Peyer's patch (tissue), 4 donors: ENCODE measurements at regions not wholly inside any gene's neighbourhood (a gene's known extent, or its start where the extent isn't known, plus 50 kb on each side); places are given as distances from the start of the nearest gene placed in this dataset.

Experiments used
- DNase-seq, 3 donors: peaks; one replicate each; pipeline ENCODE4 v3.0.0-alpha.2; 2017 to 2019
- H3K27ac ChIP-seq, 4 donors: fragments of 200-600 bp; sonication (generic); one replicate each; pipeline ENCODE4 v1.5.1; 2016 to 2019
- H3K27me3 ChIP-seq, 2 donors: fragments of 200-600 bp; sonication (generic); one replicate each; pipeline ENCODE4 v1.5.1; 2019
- H3K36me3 ChIP-seq, 3 donors: fragments of 200-600 bp; sonication (generic); one replicate each; pipeline ENCODE4 v1.5.1; 2016 to 2019
- H3K4me1 ChIP-seq, 4 donors: fragments of 200-600 bp; sonication (generic); one replicate each; pipeline ENCODE4 v1.5.1; 2016 to 2019
- H3K4me3 ChIP-seq, 4 donors: fragments of 200-600 bp; sonication (generic); 1 replicate in 3 of 4; 2 replicates in 1 of 4; pipeline ENCODE4 v1.5.1; 2016 to 2019; ENCODE audit warnings: mild to moderate bottlenecking in 1 of 4
- H3K9me3 ChIP-seq, 4 donors: fragments of 200-600 bp; sonication (generic); one replicate each; pipeline ENCODE4 v1.5.1; 2016 to 2019; ENCODE audit warnings: mild to moderate bottlenecking in 1 of 4
- CTCF ChIP-seq, 6 experiments: fragments of 450-650 bp in 4 of 6; fragments of 200-600 bp in 2 of 6; sonication (generic) in 1 of 6; IDR thresholded peaks; one replicate each; pipeline ENCODE4 v1.5.1; 2017 to 2019; ENCODE audit warnings: antibody characterized with exemption in 6 of 6, mild to moderate bottlenecking in 3 of 6, moderate library complexity in 1 of 6
- POLR2A ChIP-seq, 2 donors: fragments of 450-650 bp; IDR thresholded peaks; one replicate each; pipeline ENCODE4 v1.5.1; 2017; ENCODE audit warnings: antibody characterized with exemption in 2 of 2, mild to moderate bottlenecking in 2 of 2, moderate library complexity in 2 of 2

GRCh38 chr9:109558718-109559151, 60.6 kb upstream of the PTPN3 start:
- no peak overlapping the region for H3K4me3 ChIP-seq
- no peaks in the 10 kb centered on the region for H3K36me3 ChIP-seq
- H3K4me1 ChIP-seq = no peaks in the 10 kb centered on the region
- no peaks in the 10 kb centered on the region for H3K27me3 ChIP-seq
- no peaks in the 10 kb centered on the region for H3K9me3 ChIP-seq
- TF ChIP-seq CTCF (IDR thresholded peaks at IDR 0.05) (no peak), POLR2A (IDR thresholded peaks at IDR 0.05) (no peak)
- no peak for DNase-seq
- no peak overlapping the region for H3K27ac ChIP-seq

GRCh38 chr9:109560470-109561132, 62.5 kb upstream of the PTPN3 start:
- Histone ChIP-seq H3K36me3 (no peaks in the 10 kb centered on the region), H3K4me3 (no peak overlapping the region), H3K9me3 (no peaks in the 10 kb centered on the region), H3K27me3 (no peaks in the 10 kb centered on the region), H3K27ac (no peak overlapping the region), H3K4me1 (no peaks in the 10 kb centered on the region)
- no peak for TF ChIP-seq CTCF (IDR thresholded peaks at IDR 0.05)
- TF ChIP-seq POLR2A (IDR thresholded peaks at IDR 0.05) = no peak
- no peak for DNase-seq

GRCh38 chr9:109561137-109561536, 63.0 kb upstream of the PTPN3 start:
- no peak for TF ChIP-seq POLR2A (IDR thresholded peaks at IDR 0.05)
- TF ChIP-seq CTCF (IDR thresholded peaks at IDR 0.05) = no peak
- H3K27ac ChIP-seq = no peak overlapping the region
- H3K9me3 ChIP-seq = no peaks in the 10 kb centered on the region
- no peak overlapping the region for H3K4me3 ChIP-seq
- H3K36me3 ChIP-seq = no peaks in the 10 kb centered on the region
- no peaks in the 10 kb centered on the region for H3K27me3 ChIP-seq
- DNase-seq = no peak
- no peaks in the 10 kb centered on the region for H3K4me1 ChIP-seq

GRCh38 chr9:109568089-109568488, 70.0 kb upstream of the PTPN3 start:
- Histone ChIP-seq H3K36me3 (no peaks in the 10 kb centered on the region), H3K4me3 (no peak overlapping the region), H3K27ac (no peak overlapping the region), H3K27me3 (no peaks in the 10 kb centered on the region), H3K4me1 (no peaks in the 10 kb centered on the region), H3K9me3 (no peaks in the 10 kb centered on the region)
- TF ChIP-seq POLR2A (IDR thresholded peaks at IDR 0.05) (no peak), CTCF (IDR thresholded peaks at IDR 0.05) (no peak)
- DNase-seq = no peak

GRCh38 chr9:109568568-109569210, 70.6 kb upstream of the PTPN3 start:
- Histone ChIP-seq H3K9me3 (no peaks in the 10 kb centered on the region), H3K36me3 (no peaks in the 10 kb centered on the region), H3K4me3 (no peak overlapping the region), H3K4me1 (no peaks in the 10 kb centered on the region), H3K27me3 (no peaks in the 10 kb centered on the region), H3K27ac (no peak overlapping the region)
- TF ChIP-seq POLR2A (IDR thresholded peaks at IDR 0.05) (no peak), CTCF (IDR thresholded peaks at IDR 0.05) (no peak)
- DNase-seq = no peak
